AG04450 (cell line): ENCODE measurements at regions not wholly inside any gene's neighbourhood (a gene's known extent, or its start where the extent isn't known, plus 50 kb on each side); places are given as distances from the start of the nearest gene placed in this dataset.

ENCODE experiments used
- CTCF ChIA-PET: fragments of 300-600, 350-600 bp; formaldehyde crosslinking; extraction: SDS; loops from one replicate; lab custom pipeline; 2022; ENCODE audit warnings: antibody characterized with exemption, inconsistent platforms; lab: Charles Lee
- POLR2A ChIA-PET: fragments of 350-600 bp; formaldehyde crosslinking; extraction: SDS; loops from one replicate; lab custom pipeline; 2021; ENCODE audit warnings: antibody characterized with exemption, inconsistent platforms; lab: Yijun Ruan, JAX
- DNase-seq: peaks from one replicate; pipeline ENCODE4 v3.0.0-alpha.2; 2011; ENCODE audit warnings: low read depth, low spot score
- H3K27ac ChIP-seq: one replicate; pipeline ENCODE4 v1.5.1; 2012; ENCODE audit warnings: low read depth, low read length, control low read depth
- H3K27me3 ChIP-seq: one replicate; pipeline ENCODE4 v1.6.0; 2012; ENCODE audit warnings: low read length; ENCODE audit not compliant: control insufficient read depth, insufficient read depth
- H3K4me3 ChIP-seq: 2 replicates; pipeline ENCODE4 v1.5.1; 2011; ENCODE audit warnings: mild to moderate bottlenecking, low read depth, low read length, control low read depth
- H3K9me3 ChIP-seq: 2 replicates; pipeline ENCODE4 v1.5.1; 2012; ENCODE audit warnings: low read length; ENCODE audit not compliant: control insufficient read depth, insufficient read depth
- CTCF ChIP-seq: IDR thresholded peaks from 2 replicates; pipeline ENCODE4 v1.5.1; 2011; ENCODE audit warnings: low read depth, low read length, control low read depth, inconsistent platforms

- no peak for DNase-seq
- ChIA-PET POLR2A (no interaction called here), CTCF (no interaction called here)
- H3K4me3 ChIP-seq = no peak overlapping the region
- no peak overlapping the region for H3K27ac ChIP-seq
- peaks cover 15% of the 10 kb centered on the region for H3K9me3 ChIP-seq
- no peak for TF ChIP-seq CTCF
- no peaks in the 10 kb centered on the region for H3K27me3 ChIP-seq
Measured at GRCh38 chr9:7879551-7880245, 80.1 kb upstream of the DMAC1 start.

GRCh38 chr9:7871977-7872730, 72.6 kb upstream of the DMAC1 start:
- CTCF ChIA-PET = no interaction called here
- Histone ChIP-seq H3K4me3 (no peak overlapping the region), H3K27ac (no peak overlapping the region), H3K27me3 (no peaks in the 10 kb centered on the region), H3K9me3 (peaks cover 2% of the 10 kb centered on the region; the same call in 1 of the 2 replicates)
- POLR2A ChIA-PET = no interaction called here
- no peak for TF ChIP-seq CTCF
- DNase-seq = no peak

GRCh38 chr9:7869340-7869739, 69.8 kb upstream of the DMAC1 start:
- H3K27me3 ChIP-seq = no peaks in the 10 kb centered on the region
- ChIA-PET POLR2A (no interaction called here), CTCF (no interaction called here)
- no peak overlapping the region for H3K27ac ChIP-seq
- no peak for DNase-seq
- no peak for TF ChIP-seq CTCF
- no peak overlapping the region for H3K4me3 ChIP-seq
- no peaks in the 10 kb centered on the region for H3K9me3 ChIP-seq

GRCh38 chr9:7862170-7862569, 62.6 kb upstream of the DMAC1 start:
- H3K4me3 ChIP-seq = no peak overlapping the region
- TF ChIP-seq CTCF = no peak
- H3K27ac ChIP-seq = no peak overlapping the region
- H3K27me3 ChIP-seq = no peaks in the 10 kb centered on the region
- ChIA-PET POLR2A (no interaction called here), CTCF (no interaction called here)
- DNase-seq = no peak
- 0 out of 2 replicates have a peak, but pooled peaks cover 3% of the 10 kb centered on the region for H3K9me3 ChIP-seq

GRCh38 chr9:7861086-7861485, 61.5 kb upstream of the DMAC1 start:
- TF ChIP-seq CTCF = no peak
- H3K4me3 ChIP-seq = no peak overlapping the region
- CTCF ChIA-PET = no interaction called here
- H3K27me3 ChIP-seq = no peaks in the 10 kb centered on the region
- H3K27ac ChIP-seq = no peak overlapping the region
- DNase-seq = no peak
- H3K9me3 ChIP-seq = 0 out of 2 replicates have a peak, but pooled peaks cover 5% of the 10 kb centered on the region
- POLR2A ChIA-PET = no interaction called here
